HG03159 (cell line): ENCODE measurements at regions not wholly inside any gene's neighbourhood (a gene's known extent, or its start where the extent isn't known, plus 50 kb on each side); places are given as distances from the start of the nearest gene placed in this dataset.
"Not testable (repeated sequence)": the region's sequence is repeated elsewhere in the genome, so short reads cannot be mapped to it uniquely, and the experiment has no call there.

Source experiments
- ATAC-seq: cut with Tn5 transposase; IDR thresholded peaks from one replicate; pipeline ENCODE4 v1.9.1; 2021; ENCODE audit warnings: mild to moderate bottlenecking, moderate library complexity; ENCODE audit not compliant: unreplicated experiment

- no peak for ATAC-seq
Observed at GRCh38 chr12:104906695-104907094, 51.4 kb downstream of the SLC41A2 start.

DNA sequence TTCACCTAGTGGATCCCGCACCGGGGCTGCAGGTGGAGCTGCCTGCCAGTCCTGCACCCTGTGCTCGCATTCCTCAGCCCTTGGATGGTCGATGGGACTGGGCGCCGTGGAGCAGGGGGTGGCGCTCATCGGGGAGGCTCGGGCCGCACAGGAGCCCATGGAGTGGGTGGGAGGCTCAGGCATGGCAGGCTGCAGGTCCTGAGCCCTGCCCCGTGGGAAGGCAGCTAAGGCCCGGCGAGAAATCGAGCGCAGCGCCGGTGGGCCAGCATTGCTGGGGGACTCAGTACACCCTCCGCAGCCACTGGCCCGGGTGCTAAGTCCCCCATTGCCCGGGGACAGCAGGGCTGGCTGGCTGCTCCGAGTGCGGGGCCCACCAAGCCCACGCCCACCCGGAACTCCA lies 52.6 kb downstream of the SLC41A2 start:
- ATAC-seq: not testable (repeated sequence)

- ATAC-seq: no peak
Observed at GRCh38 chr12:104903648-104904423, 54.3 kb downstream of the SLC41A2 start.

- ATAC-seq: no peak
Observed at GRCh38 chr12:104902125-104902524, 56.0 kb downstream of the SLC41A2 start.

- no peak for ATAC-seq
Observed at GRCh38 chr12:104896710-104897109, 61.4 kb downstream of the SLC41A2 start.

DNA sequence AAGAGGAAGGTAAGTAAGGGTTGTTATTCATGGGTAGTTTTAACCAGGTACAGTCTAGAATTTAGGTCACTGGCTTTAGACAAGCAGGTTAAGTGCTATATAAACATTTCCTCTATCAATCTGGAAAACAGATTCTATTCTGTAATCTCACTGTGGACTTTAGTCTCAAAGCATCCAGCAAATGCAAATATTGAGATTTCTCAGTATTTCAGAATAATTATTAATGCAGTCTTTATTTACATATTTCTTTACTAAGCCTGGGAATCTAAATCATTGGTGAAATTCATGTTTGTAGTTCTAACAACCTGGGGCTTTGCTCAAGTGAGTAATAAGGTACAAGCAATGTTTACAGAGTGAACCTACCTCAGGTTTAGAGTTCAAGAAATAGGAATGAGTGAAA lies 61.9 kb downstream of the SLC41A2 start:
- no peak for ATAC-seq

- no peak for ATAC-seq
Observed at GRCh38 chr12:104895415-104895814, 62.7 kb downstream of the SLC41A2 start.

DNA sequence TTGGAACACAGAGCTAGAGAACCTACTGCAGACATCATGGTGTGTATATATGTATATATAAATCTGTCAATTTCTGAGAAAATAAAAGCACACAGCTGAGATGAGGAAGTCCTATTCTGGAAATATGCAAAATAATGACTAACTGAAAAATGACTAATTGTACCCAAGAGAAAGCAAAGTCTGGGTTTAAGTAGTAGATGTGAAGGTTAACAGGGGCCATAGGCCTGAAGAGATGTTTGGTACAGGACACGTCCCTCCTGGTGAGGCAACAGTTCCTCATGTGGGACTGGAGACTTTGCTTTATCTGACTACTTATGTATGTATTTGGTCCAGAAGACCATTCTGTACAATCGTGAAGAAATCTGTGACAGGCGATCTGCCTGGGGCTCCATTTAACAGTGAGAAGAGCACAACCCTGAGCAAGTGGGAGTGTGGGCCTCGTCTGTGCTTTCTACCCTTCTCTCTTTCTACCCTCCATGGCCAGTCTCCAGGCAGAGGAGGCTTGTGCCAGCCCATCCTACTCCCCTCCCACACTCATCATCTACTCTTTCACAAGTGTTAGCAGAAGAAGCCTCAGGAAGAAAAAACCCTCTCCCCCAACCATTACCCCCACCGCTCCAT lies 67.5 kb downstream of the SLC41A2 start:
- no peak for ATAC-seq

DNA sequence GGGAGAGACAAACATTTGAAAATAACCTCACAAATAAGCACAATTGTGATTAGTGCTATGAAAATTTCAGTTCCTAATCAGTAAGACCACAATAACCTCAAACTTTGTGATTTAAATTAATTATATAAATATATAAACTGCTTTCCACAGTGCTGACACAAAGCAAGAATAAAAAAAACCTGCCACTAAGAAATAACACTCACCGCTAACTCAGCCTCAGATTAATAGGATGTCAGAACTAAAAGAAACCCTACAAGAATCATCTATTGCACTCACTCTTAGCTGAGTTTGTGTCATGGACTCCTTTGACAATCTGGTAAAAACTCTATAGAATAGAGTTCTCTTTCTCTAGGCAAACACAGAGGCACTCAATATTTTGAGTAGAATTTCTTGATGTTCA lies 68.4 kb downstream of the SLC41A2 start:
- ATAC-seq: no peak

- no peak for ATAC-seq
Observed at GRCh38 chr12:104888892-104889291, 69.2 kb downstream of the SLC41A2 start.

DNA sequence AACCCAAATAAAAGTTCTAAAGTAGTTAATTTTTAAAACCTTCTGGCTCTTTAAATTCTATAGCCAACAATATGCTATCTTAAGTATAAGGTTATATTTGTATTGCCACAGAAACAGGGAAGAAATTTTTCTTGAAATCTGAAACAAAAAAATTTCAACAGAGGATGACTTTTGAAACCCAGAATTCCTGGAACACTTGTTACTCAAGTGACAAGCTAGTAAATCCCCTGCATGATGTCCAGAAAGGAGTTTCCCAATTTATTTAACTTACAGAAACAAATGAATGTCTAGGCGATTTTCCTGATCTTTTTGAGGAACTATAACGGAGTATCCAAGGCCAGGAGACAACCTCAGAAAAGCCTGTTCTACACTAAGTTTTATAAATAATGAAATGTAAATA lies 69.6 kb downstream of the SLC41A2 start:
- ATAC-seq: no peak

- no peak for ATAC-seq
Observed at GRCh38 chr12:104887452-104887851, 70.6 kb downstream of the SLC41A2 start.

DNA sequence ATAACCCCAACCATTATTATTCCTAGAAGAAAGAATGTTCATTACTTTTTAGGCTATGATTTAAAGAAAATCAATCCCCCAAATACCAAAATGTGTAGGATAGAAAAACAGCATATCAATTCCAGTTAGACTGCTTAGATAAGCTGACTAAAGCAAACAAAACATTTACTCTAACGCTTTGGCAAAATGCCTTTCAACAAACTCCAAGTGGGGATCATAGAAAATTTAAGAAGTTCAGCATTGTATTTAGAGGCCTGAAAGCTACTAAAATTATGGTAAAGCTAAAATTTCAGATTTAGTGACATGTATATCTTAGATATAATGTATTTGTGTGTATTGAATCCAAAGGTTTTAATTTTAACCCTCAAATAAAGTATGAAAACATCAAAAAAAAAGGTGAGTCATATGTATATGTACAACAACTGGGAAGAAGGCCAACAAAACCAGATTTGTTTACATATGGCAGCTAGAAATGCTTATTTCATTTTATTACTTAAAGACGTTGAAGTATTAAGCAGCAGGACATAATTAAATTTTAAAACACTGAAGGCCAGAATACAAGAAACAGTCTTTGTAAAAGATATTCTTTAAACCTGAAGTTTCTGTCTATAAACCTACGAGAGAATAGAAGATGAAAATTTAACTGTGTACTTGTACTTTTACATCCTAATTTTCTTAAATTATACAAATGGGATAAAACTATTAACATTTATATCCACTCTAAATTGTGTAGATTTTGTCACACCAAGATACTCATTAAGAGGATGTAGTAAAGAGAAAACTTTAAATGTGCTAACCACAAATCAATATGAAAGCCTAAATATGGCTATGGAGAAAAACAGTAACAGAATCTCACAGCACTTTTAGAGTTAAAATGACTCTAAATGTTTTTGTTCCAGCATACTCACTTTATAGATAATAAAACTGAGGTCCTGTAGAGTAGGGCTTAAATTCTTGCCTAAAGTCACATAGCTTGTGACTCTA lies 71.4 kb downstream of the SLC41A2 start:
- ATAC-seq: no peak

DNA sequence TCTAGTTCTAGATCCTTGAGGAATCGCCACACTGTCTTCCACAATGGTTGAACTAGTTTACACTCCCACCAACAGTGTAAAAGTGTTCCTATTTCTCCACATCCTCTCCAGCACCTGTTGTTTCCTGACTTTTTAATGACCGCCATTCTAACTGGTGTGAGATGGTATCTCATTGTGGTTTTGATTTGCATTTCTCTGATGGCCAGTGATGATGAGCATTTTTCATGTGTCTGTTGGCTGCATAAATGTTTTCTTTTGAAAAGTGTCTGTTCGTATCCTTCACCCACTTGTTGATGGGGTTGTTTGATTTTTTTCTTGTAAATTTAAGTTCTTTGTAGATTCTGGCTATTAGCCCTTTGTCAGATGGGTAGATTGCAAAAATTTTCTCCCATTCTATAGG lies 79.2 kb downstream of the SLC41A2 start:
- ATAC-seq: not testable (repeated sequence)

- ATAC-seq: no peak
Observed at GRCh38 chr12:104877103-104877705, 80.9 kb downstream of the SLC41A2 start.

GRCh38 chr12:104873374-104873773 lies 84.7 kb downstream of the SLC41A2 start:
- no peak for ATAC-seq

DNA sequence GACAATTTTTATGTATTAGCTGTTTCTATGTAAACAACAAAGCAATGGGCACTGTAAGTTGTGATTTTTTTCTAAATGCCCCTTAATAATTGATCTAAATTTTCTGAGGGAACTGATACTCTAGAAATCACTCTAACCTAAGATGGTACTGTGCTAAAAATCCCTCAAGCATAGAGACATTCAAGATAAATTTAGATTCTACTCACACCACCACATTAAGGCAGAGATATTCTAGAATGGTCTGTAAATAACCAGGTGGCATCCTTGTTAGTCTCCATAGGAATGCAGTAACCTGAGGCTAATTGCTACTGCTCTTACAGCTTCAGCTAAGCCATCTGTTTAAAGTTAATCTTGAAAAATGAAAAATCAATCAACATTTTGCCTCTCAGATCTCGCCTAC lies 87.3 kb downstream of the SLC41A2 start:
- no peak for ATAC-seq

- no peak for ATAC-seq
Observed at GRCh38 chr12:104866291-104866690, 91.8 kb downstream of the SLC41A2 start.

GRCh38 chr12:104865080-104865479 lies 93.0 kb downstream of the SLC41A2 start:
- peak; percentile 65 for ATAC-seq

- ATAC-seq: no peak
Observed at GRCh38 chr12:104864668-104865067, 93.4 kb downstream of the SLC41A2 start.
